Loucy (cell line): ENCODE measurements at regions not wholly inside any gene's neighbourhood (a gene's known extent, or its start where the extent isn't known, plus 50 kb on each side); places are given as distances from the start of the nearest gene placed in this dataset.

Experiments
- H2AFZ ChIP-seq: fragments of 200-600 bp; sonication (generic); 2 replicates; pipeline ENCODE4 v1.6.0; 2016; ENCODE audit warnings: antibody characterized with exemption, mild to moderate bottlenecking, low read length, moderate library complexity
- H3F3A ChIP-seq: fragments of 200-600 bp; 2 replicates; pipeline ENCODE4 v1.6.0; 2016; ENCODE audit warnings: antibody characterized with exemption, low read depth, mild to moderate bottlenecking
- H3K27me3 ChIP-seq: fragments of 200-600 bp; sonication (generic); 2 replicates; pipeline ENCODE4 v1.6.1; 2014; ENCODE audit warnings: low read length, mild to moderate bottlenecking; ENCODE audit not compliant: insufficient read depth, poor library complexity, severe bottlenecking
- H3K36me3 ChIP-seq: fragments of 200-600 bp; sonication (generic); 2 replicates; pipeline ENCODE4 v1.6.1; 2016; ENCODE audit warnings: low read length; ENCODE audit not compliant: insufficient read depth
- H3K4me1 ChIP-seq: fragments of 200-600 bp; sonication (generic); 2 replicates; pipeline ENCODE4 v1.5.1; 2014; ENCODE audit warnings: low read length, mild to moderate bottlenecking; ENCODE audit not compliant: insufficient read depth, poor library complexity, severe bottlenecking
- H3K4me2 ChIP-seq: fragments of 200-600 bp; sonication (generic); 2 replicates; pipeline ENCODE4 v1.6.0; 2014; ENCODE audit warnings: antibody characterized with exemption, low read length, low read depth, mild to moderate bottlenecking; ENCODE audit not compliant: poor library complexity, severe bottlenecking
- H3K4me3 ChIP-seq: fragments of 200-600 bp; sonication (generic); 2 replicates; pipeline ENCODE4 v1.5.1; 2014; ENCODE audit warnings: low read length, mild to moderate bottlenecking, mixed read lengths; ENCODE audit not compliant: poor library complexity, severe bottlenecking
- H3K79me2 ChIP-seq: fragments of 200-600 bp; sonication (generic); 2 replicates; pipeline ENCODE4 v1.6.1; 2014; ENCODE audit warnings: low read length; ENCODE audit not compliant: insufficient read depth
- H3K9ac ChIP-seq: fragments of 200-600 bp; sonication (generic); 2 replicates; pipeline ENCODE4 v1.6.0; 2014; ENCODE audit warnings: mild to moderate bottlenecking, low read depth, low read length, moderate library complexity; ENCODE audit not compliant: poor library complexity, severe bottlenecking
- H3K9me2 ChIP-seq: fragments of 200-600 bp; sonication (generic); replicated peaks from 2 replicates; pipeline ENCODE4 v1.6.1; 2016; ENCODE audit warnings: low read depth, low read length, mixed read lengths
- H3K9me3 ChIP-seq: fragments of 200-600 bp; sonication (generic); 2 replicates; pipeline ENCODE4 v1.6.1; 2014; ENCODE audit warnings: mild to moderate bottlenecking, antibody characterized with exemption, low read length, low read depth; ENCODE audit not compliant: insufficient read depth
- H4K20me1 ChIP-seq: fragments of 200-600 bp; sonication (generic); 2 replicates; pipeline ENCODE4 v1.6.0; 2014; ENCODE audit warnings: antibody characterized with exemption, low read length, mild to moderate bottlenecking; ENCODE audit not compliant: insufficient read depth, poor library complexity, severe bottlenecking
- CTCF ChIP-seq: fragments of 200-600 bp; sonication (generic); conservative IDR thresholded peaks from 2 replicates; pipeline ENCODE4 v1.5.1; 2014; ENCODE audit warnings: mild to moderate bottlenecking, antibody characterized with exemption, low read length
- EZH2phosphoT487 ChIP-seq: fragments of 200-600 bp; IDR thresholded peaks from 2 replicates; pipeline ENCODE4 v1.6.1; 2018; ENCODE audit warnings: antibody characterized with exemption, mild to moderate bottlenecking, moderate library complexity, borderline replicate concordance

GRCh38 chr2:13056259-13056843, 339.6 kb downstream of the TRIB2 start:
- Histone ChIP-seq H4K20me1 (no peaks in the 10 kb centered on the region), H3K9me3 (no peaks in the 10 kb centered on the region), H3K4me2 (no peak overlapping the region), H3K4me3 (no peak overlapping the region), H3K79me2 (no peaks in the 10 kb centered on the region), H3K36me3 (no peaks in the 10 kb centered on the region), H3K27me3 (no peaks in the 10 kb centered on the region), H3K9me2 (no peaks in the 10 kb centered on the region), H3F3A (no peaks in the 10 kb centered on the region), H3K4me1 (no peaks in the 10 kb centered on the region), H3K9ac (no peak overlapping the region), H2AFZ (no peak overlapping the region)
- TF ChIP-seq EZH2phosphoT487 (no peak), CTCF (peak; percentile 79)

- Histone ChIP-seq H3K4me3 (no peak overlapping the region), H4K20me1 (no peaks in the 10 kb centered on the region), H3K9me2 (no peaks in the 10 kb centered on the region), H3K4me1 (no peaks in the 10 kb centered on the region), H3K79me2 (no peaks in the 10 kb centered on the region), H3K4me2 (no peak overlapping the region), H3K36me3 (no peaks in the 10 kb centered on the region), H3K9ac (no peak overlapping the region), H3K27me3 (no peaks in the 10 kb centered on the region), H3F3A (no peaks in the 10 kb centered on the region), H2AFZ (no peak overlapping the region), H3K9me3 (no peaks in the 10 kb centered on the region)
- TF ChIP-seq EZH2phosphoT487 (no peak), CTCF (no peak)
Measured at GRCh38 chr2:13057671-13058070, 340.9 kb downstream of the TRIB2 start.

- Histone ChIP-seq H2AFZ (no peak overlapping the region), H3K36me3 (no peaks in the 10 kb centered on the region), H3K9ac (no peak overlapping the region), H3F3A (no peaks in the 10 kb centered on the region), H3K9me2 (0 out of 2 replicates have a peak, but pooled peaks cover 4% of the 10 kb centered on the region), H3K9me3 (no peaks in the 10 kb centered on the region), H3K4me1 (no peaks in the 10 kb centered on the region), H3K27me3 (no peaks in the 10 kb centered on the region), H3K4me3 (no peak overlapping the region), H3K79me2 (no peaks in the 10 kb centered on the region), H4K20me1 (no peaks in the 10 kb centered on the region), H3K4me2 (no peak overlapping the region)
- TF ChIP-seq CTCF (no peak), EZH2phosphoT487 (no peak)
Measured at GRCh38 chr2:13066676-13067075, 349.9 kb downstream of the TRIB2 start.
